HG02885 (cell line): ENCODE measurements at regions not wholly inside any gene's neighbourhood (a gene's known extent, or its start where the extent isn't known, plus 50 kb on each side); places are given as distances from the start of the nearest gene placed in this dataset.
"Not testable (repeated sequence)": the region's sequence is repeated elsewhere in the genome, so short reads cannot be mapped to it uniquely, and the experiment has no call there.

ENCODE experiments used
- ATAC-seq: cut with Tn5 transposase; IDR thresholded peaks from one replicate; pipeline ENCODE4 v1.9.1; 2021; ENCODE audit warnings: mild to moderate bottlenecking; ENCODE audit not compliant: unreplicated experiment, poor library complexity

DNA sequence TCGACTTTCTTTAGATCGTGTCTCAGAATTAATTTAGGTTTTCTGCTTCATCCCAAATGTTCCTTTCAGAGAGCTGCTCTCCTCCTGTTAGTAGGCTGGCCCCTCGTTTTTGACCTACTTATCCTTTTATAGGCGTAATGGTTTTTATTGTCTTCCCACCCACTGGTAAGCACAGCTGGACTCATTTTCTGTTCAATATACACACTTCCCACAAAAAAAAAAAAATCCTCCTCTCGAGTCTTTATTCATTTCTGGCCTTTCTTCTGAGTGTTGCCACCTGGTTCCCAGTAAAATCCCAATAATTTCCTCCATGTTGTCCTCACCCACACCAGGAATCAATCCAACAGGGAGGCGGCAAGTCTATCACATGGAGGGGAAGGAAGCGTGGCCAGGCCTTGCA lies 970.2 kb upstream of the CELF2 start:
- no peak for ATAC-seq

- ATAC-seq = no peak
Observed at GRCh38 chr10:10053051-10053450, 964.6 kb upstream of the CELF2 start.

DNA sequence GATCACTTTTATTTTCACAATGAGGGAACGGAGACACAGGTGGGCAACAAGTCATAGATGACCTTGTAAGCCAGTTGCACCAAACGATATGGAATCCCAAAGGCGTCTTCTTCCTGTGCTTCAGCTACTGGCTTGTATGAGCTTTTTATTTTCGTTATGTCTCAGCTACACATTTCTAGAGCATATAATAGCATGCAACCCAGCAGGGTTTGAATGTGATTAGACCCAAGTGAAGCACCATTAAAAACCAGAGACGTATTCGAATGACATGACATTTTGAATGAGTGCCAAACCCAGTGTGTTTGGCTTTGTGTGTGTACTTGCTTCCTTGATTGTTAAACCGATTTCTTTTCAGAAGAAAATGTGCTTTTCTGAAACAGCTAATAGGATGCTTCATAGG lies 963.2 kb upstream of the CELF2 start:
- ATAC-seq = no peak

DNA sequence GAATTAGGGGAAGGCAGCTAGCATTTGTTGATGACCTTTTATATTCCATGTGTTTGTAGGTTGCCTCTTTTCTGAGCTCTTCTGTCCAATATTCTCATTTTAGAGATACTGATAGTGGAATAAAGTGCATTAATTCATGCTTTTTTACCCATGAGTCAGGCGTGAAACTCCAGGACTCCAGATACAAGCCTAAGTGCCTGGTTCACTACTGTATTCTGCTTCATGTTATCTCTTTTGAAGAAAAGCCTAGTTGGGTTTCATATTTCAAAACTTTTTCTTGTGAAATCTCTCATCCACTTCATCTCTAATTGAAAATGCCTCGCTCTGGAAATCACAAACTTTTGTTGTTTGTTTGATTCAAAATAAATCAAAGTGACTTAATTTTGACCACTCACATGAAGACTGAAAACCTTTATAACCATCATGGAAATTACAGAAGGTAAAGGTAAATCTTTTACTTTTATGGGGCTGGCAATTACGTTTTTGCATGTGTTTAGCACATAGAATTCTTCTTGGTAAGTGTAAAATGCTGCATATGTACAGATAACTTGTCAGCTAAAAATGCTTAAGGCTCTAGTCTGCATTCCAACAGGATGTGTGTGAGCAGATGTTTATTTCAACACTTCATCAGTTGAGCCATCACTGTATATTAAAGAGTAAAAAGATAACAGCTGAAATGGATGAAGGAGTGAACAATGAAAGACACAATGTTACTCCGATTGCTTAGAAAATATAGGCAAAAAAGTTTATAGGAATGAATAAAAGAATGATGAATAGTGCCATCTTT lies 961.8 kb upstream of the CELF2 start:
- ATAC-seq = no peak

GRCh38 chr10:10056961-10057360 lies 960.7 kb upstream of the CELF2 start:
- ATAC-seq = no peak

GRCh38 chr10:10067644-10068043 lies 950.0 kb upstream of the CELF2 start:
- no peak for ATAC-seq

- not testable (repeated sequence) for ATAC-seq
Observed at GRCh38 chr10:10074847-10075246, 942.8 kb upstream of the CELF2 start.

DNA sequence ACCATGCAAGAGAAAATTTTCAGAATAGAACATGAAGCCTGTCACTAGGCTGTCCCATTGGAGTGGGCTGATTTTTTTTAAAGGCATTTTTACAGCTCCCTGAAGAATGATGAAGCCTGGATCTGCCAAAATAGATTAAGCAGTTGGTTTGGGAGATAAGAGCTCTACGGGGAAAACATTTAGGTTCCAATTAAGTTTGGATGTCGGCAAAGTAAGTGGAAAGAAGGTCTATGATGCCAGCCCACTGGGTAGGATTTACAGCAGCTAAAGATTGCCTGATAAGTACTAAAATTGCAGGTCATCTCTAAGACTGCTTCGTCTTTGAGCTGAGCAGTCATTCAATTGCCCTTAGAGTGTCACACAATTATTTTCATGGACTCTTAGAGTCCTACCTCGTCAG lies 939.2 kb upstream of the CELF2 start:
- no peak for ATAC-seq

GRCh38 chr10:10092581-10092980 lies 925.1 kb upstream of the CELF2 start:
- no peak for ATAC-seq

DNA sequence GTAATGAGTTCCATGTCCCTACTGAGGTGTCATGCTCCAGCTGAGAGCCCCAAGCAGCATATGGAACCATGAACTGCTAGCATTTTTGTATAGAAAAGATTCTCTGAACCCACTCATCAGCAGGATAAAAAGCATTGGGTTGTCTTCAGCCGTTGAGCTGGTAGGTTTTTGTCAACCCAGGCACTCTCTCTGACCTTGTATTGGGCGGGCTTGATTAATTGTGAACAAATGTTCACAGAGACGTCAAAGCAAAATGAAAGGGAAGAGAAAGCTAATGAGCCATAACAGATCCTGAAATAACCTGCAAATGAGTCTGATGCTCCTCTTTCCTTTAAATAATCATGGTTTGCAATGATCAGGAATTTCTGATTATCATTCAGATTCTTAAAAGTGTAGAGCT lies 924.7 kb upstream of the CELF2 start:
- no peak for ATAC-seq

DNA sequence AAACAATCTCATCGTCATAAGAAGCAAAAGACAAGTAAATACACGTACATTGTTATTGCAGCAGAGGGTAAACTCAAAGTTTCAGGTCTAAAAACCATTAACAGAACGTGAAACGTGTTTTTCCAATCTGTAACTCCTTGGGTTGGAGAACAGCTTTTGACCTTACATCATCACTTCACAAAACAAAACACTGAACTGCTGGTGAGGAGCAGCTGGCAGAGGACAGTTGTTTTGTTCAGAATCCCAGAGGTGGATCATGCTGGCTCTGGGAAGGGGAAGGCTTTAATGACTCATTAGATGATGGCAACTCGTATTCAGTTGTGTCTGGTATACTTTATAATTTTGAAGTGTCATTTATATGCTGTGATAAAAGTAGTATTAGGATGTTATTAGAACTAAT lies 923.0 kb upstream of the CELF2 start:
- no peak for ATAC-seq

GRCh38 chr10:10096296-10096695 lies 921.4 kb upstream of the CELF2 start:
- ATAC-seq = no peak

DNA sequence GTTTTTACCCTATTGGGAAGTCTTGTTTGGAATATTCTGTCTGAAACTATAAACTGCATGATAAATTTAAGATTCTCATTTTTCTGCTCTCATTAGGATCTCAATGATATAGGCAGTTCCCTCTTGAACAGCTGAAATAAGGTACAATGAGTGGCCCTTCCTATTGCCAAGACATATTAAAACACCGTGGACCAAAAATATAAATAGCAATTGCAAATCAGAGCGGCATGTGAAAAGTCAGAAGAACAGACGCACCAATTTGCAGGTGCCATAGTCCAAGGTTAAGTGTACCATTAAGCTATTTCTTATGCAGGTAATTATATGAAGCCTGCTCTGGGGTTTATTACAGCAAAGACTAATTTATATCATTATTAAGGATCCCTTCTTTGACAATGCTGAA lies 920.8 kb upstream of the CELF2 start:
- ATAC-seq = no peak

GRCh38 chr10:10101106-10101505 lies 916.6 kb upstream of the CELF2 start:
- ATAC-seq = no peak

DNA sequence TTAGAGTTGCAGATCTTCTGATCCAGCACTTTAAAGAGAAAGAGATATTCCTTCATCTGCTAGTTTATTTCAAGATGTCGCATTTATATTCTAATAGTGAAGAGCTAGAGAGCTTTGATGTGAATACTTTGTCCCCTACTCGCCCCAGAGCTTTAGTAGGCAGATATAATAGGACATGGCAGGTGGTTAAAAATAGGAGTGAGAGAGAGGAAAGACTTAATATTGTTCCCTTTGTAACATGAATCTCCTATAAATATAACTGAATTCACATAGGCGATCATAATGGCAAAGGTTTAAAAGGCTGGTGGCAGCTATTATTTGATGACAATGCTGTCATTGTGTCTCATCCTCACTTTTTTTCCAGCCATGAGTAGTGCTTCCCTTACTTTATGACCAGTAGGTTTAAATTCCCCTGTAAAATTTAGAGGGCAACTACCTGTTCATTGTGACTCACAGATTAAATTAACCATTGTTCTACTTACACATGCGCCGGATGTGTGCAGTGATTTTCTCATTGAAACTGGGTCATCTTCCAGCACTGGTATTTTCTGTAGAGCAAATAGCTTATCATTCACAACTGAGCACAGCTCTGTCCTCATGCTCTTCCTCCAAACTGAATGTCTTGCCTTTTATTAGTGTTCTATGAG lies 906.7 kb upstream of the CELF2 start:
- ATAC-seq = no peak

DNA sequence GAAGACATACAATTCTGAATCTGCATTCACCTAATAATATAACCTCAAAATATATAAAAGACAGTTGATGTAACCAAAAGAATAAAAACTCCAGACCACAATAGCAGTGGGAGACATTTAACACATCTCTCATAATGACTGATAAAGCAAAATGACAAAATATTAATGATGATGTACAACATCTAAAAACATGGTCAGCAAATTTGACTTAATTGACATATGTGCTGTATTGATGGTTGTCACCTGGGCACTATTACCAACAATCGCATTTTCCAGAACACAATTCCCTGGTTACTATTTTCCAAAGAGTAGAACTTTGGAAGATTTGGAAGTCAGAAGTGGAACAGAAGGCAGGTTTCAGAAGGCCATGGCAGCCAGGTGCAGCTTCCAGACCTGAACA lies 899.5 kb upstream of the CELF2 start:
- no peak for ATAC-seq

GRCh38 chr10:10120671-10121070 lies 897.0 kb upstream of the CELF2 start:
- no peak for ATAC-seq

DNA sequence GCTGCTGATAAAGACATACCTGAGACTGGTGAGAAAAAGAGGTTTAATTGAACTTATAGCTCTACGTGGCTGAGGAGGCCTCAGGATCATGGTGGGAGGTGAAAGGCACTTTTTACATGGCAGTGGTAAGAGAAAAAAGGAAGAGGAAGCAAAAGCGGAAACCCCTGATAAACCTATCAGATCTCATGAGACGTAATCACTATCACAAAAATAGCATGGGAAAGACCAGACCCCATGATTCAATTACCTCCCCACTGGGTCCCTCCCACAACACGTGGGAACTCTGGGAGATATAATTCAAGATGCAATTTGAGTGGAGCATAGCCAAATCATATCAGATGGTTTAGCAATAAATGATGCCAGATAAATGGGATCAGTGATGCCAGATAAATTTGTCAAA lies 892.0 kb upstream of the CELF2 start:
- ATAC-seq = no peak

DNA sequence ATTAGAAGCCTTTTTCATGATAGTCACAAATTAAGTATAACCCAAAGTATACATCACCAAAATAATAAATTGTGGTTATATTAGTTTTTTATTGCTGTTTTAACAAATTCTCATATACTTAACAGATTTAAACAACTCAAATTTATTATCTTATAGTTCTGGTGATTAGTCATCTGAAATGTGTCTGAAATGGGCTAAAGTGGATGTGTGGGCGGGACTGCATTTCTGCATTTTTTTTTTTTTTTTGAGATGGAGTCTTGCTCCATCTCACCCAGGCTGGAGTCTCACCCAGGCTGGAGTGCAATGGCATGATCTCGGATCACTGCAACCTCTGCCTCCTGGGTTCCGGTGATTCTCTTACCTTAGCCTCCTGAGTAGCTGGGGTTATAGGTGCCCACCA lies 891.5 kb upstream of the CELF2 start:
- no peak for ATAC-seq

DNA sequence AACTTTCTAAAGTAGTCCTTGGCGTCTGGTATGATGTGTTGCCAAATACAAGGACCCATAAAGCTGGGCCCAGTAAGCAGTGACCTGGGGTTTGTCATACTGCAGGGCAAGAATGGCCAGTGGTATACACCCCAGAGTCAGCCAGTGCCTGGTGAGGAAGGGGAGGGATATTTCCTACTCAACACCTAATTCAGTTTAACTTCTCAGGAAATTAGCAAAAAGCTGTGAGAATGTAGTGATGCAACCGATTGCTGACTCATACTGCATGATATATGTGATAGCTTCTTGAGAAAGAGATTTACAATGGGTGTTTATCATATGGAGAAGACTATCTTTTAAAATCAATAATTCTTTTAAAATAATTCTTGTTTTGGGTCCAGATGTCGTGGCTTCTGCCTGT lies 889.3 kb upstream of the CELF2 start:
- ATAC-seq = no peak

GRCh38 chr10:10130686-10131085 lies 887.0 kb upstream of the CELF2 start:
- no peak for ATAC-seq

- no peak for ATAC-seq
Observed at GRCh38 chr10:10132009-10132408, 885.7 kb upstream of the CELF2 start.
